Right cardiac atrium (tissue), 5 donors: ENCODE measurements at regions not wholly inside any gene's neighbourhood (a gene's known extent, or its start where the extent isn't known, plus 50 kb on each side); places are given as distances from the start of the nearest gene placed in this dataset.

ENCODE experiments used
- ATAC-seq, 2 donors: fragments of 200-7000 bp; cut with Tn5 transposase; one replicate each; pipeline versions ENCODE4 v1.8.0 to v1.9.1; 2020; ENCODE audit warnings: moderate library complexity in 2 of 2, mild to moderate bottlenecking in 1 of 2
- DNase-seq, 3 donors: peaks; one replicate each; pipeline ENCODE4 v3.0.0-alpha.2; 2020
- H3K27ac ChIP-seq: one replicate; pipeline ENCODE4 v1.5.1; 2013; ENCODE audit warnings: mild to moderate bottlenecking, low read length, control low read depth, moderate library complexity
- H3K27me3 ChIP-seq: one replicate; pipeline ENCODE4 v1.6.1; 2013; ENCODE audit not compliant: control insufficient read depth, insufficient read depth
- H3K4me1 ChIP-seq: one replicate; pipeline ENCODE4 v1.6.1; 2013; ENCODE audit warnings: low read length; ENCODE audit not compliant: control insufficient read depth, insufficient read depth
- H3K4me3 ChIP-seq: one replicate; pipeline ENCODE4 v1.5.1; 2013; ENCODE audit warnings: low read length, control low read depth
- H3K9me3 ChIP-seq: one replicate; pipeline ENCODE4 v1.6.1; 2013; ENCODE audit warnings: low read length; ENCODE audit not compliant: control insufficient read depth
- WGBS: extraction: QIAGEN DNeasy Blood & Tissue Kit; methylation state at CpG from one replicate; pipeline ENCODE4 v1.1.7; 2013; 5-methylcytosine and 5-hydroxymethylcytosine counted together
- intact Hi-C, 4 donors: fragments of 100-400 bp; cut with DNase I; formaldehyde crosslinking; loops; one replicate each; pipeline versions ENCODE4 v1.11.0 to v1.14.0; 2022 to 2023
- donor health status: healthy with polysubstance abuse.
- donor health status: DM: no; HTN: yes; CAD: no.
- donor health status: DM: no; HTN: no; CAD: no.
- donor health status: DM: no; HTN: yes; CAD: no; lungs with severe emphysema.
- donor health status: DM: yes; HTN: yes; CAD: no.

- 29% methylated on average over 1 of the region's 1 CpG for WGBS
- no peak for ATAC-seq
- no peaks in the 10 kb centered on the region for H3K27me3 ChIP-seq
- no peak overlapping the region for H3K27ac ChIP-seq
- H3K4me1 ChIP-seq = no peaks in the 10 kb centered on the region
- DNase-seq = no peak
- H3K4me3 ChIP-seq = no peak overlapping the region
- intact Hi-C loops = no loop called here
- no peaks in the 10 kb centered on the region for H3K9me3 ChIP-seq
Observed at GRCh38 chr4:58688568-58688967, 1578.4 kb upstream of the IGFBP7 start.

- Histone ChIP-seq H3K27me3 (no peaks in the 10 kb centered on the region), H3K4me3 (no peak overlapping the region), H3K27ac (no peak overlapping the region), H3K4me1 (no peaks in the 10 kb centered on the region), H3K9me3 (no peaks in the 10 kb centered on the region)
- WGBS = 79% methylated on average over 1 of the region's 1 CpG
- DNase-seq (no peak), ATAC-seq (no peak)
- intact Hi-C loops = no loop called here
Observed at GRCh38 chr4:58679886-58680285, 1569.7 kb upstream of the IGFBP7 start.

DNA sequence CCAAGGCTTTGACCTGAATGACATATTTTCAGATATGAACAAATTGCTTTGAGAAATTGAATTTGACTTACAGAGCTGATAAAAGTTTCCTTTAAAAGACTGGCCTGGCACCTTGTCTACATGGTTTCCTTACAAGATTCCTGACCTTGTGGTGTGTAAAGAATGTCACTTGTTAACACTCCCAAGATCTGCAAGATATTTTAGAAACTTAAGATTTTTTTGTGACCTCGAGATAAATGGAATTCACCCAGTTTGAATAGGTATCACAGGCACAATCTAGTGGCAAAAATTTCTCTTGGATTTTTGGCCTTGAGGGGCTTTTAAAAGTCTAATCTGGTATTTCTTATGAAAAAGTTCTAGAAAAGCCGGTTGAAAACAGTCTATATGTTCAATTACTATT lies 1568.9 kb upstream of the IGFBP7 start:
- Histone ChIP-seq H3K4me3 (no peak overlapping the region), H3K27me3 (no peaks in the 10 kb centered on the region), H3K27ac (no peak overlapping the region), H3K4me1 (no peaks in the 10 kb centered on the region), H3K9me3 (no peaks in the 10 kb centered on the region)
- DNase-seq = no peak
- ATAC-seq = no peak
- intact Hi-C loops = no loop called here
- WGBS = 73% methylated on average over 2 of the region's 2 CpGs

- no peaks in the 10 kb centered on the region for H3K9me3 ChIP-seq
- intact Hi-C loops = no loop called here
- DNase-seq (no peak), ATAC-seq (no peak)
- no peak overlapping the region for H3K27ac ChIP-seq
- H3K4me1 ChIP-seq = no peaks in the 10 kb centered on the region
- no peak overlapping the region for H3K4me3 ChIP-seq
- no peaks in the 10 kb centered on the region for H3K27me3 ChIP-seq
Observed at GRCh38 chr4:58669783-58670182, 1559.6 kb upstream of the IGFBP7 start.

DNA sequence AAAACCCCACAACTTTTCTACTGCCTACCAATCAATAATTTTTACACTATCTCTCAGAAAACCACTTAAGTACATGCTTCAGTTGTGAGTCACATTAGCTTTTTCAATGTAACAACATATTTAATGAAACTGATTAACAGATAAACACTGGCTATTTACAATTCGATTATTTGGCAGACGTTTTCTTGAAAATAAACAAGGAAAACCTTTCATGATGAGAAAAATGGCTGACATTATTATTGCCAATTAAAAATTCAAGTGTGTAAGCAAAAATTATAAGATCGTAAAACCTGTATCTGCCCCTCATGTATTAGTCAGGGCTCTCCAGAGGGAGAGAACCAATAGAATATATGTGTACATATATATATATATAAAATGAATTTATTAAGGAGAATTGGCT lies 1555.5 kb upstream of the IGFBP7 start:
- no peak for DNase-seq
- WGBS = 85% methylated on average over 3 of the region's 3 CpGs

GRCh38 chr4:58658701-58659100 lies 1548.5 kb upstream of the IGFBP7 start:
- H3K27me3 ChIP-seq = no peaks in the 10 kb centered on the region

More for the DNA sequence above, 1555.5 kb upstream of the IGFBP7 start:
- H3K27ac ChIP-seq = no peak overlapping the region
- ATAC-seq = no peak
- no peaks in the 10 kb centered on the region for H3K27me3 ChIP-seq
- intact Hi-C loops = no loop called here
- H3K9me3 ChIP-seq = no peaks in the 10 kb centered on the region
- no peak overlapping the region for H3K4me3 ChIP-seq
- H3K4me1 ChIP-seq = no peaks in the 10 kb centered on the region

DNA sequence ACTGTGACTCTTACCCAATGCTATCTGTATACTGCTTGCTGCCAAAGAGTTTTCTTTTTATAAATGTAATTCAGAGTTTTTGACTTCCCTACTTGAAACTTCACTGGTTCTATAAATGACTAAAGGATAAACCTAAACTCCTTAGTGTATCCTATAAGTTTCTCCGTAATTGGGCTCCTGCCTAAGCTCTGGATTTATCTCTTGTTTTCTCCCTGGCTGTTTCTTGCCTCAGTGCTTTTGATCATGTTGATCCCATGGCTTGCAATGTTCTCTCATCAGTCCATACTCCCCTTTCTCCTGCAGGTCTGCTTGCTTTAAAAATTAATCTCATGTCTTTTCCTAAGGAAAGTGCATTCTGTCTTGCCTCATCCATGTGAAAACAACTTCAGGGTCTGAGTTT lies 1543.1 kb upstream of the IGFBP7 start:
- no peaks in the 10 kb centered on the region for H3K4me1 ChIP-seq
- WGBS = 60% methylated on average over 1 of the region's 1 CpG
- H3K4me3 ChIP-seq = no peak overlapping the region
- ATAC-seq (no peak), DNase-seq (no peak)
- no peaks in the 10 kb centered on the region for H3K27me3 ChIP-seq
- intact Hi-C loops = no loop called here
- H3K9me3 ChIP-seq = no peaks in the 10 kb centered on the region
- no peak overlapping the region for H3K27ac ChIP-seq

More at GRCh38 chr4:58658701-58659100, 1548.5 kb upstream of the IGFBP7 start:
- no peaks in the 10 kb centered on the region for H3K9me3 ChIP-seq
- DNase-seq (no peak), ATAC-seq (no peak)
- intact Hi-C loops = no loop called here
- no peak overlapping the region for H3K27ac ChIP-seq
- no peak overlapping the region for H3K4me3 ChIP-seq
- 77% methylated on average over 2 of the region's 2 CpGs for WGBS
- no peaks in the 10 kb centered on the region for H3K4me1 ChIP-seq

- 66% methylated on average over 1 of the region's 1 CpG for WGBS
- no peak for DNase-seq
- Histone ChIP-seq H3K9me3 (no peaks in the 10 kb centered on the region), H3K4me3 (no peak overlapping the region), H3K4me1 (no peaks in the 10 kb centered on the region), H3K27me3 (no peaks in the 10 kb centered on the region), H3K27ac (no peak overlapping the region)
- no peak for ATAC-seq
- intact Hi-C loops = no loop called here
Observed at GRCh38 chr4:58649226-58649625, 1539.0 kb upstream of the IGFBP7 start.

GRCh38 chr4:58646126-58646525 lies 1535.9 kb upstream of the IGFBP7 start:
- H3K4me1 ChIP-seq = no peaks in the 10 kb centered on the region
- no peak for DNase-seq
- no peaks in the 10 kb centered on the region for H3K9me3 ChIP-seq
- ATAC-seq = no peak
- WGBS = 79% methylated on average over 3 of the region's 3 CpGs
- no peak overlapping the region for H3K27ac ChIP-seq
- H3K4me3 ChIP-seq = no peak overlapping the region
- intact Hi-C loops = no loop called here
- H3K27me3 ChIP-seq = no peaks in the 10 kb centered on the region

- Histone ChIP-seq H3K27me3 (no peaks in the 10 kb centered on the region), H3K4me1 (no peaks in the 10 kb centered on the region), H3K9me3 (no peaks in the 10 kb centered on the region), H3K27ac (no peak overlapping the region), H3K4me3 (no peak overlapping the region)
- 78% methylated on average over 3 of the region's 3 CpGs for WGBS
- ATAC-seq = no peak
- intact Hi-C loops = no loop called here
- no peak for DNase-seq
Observed at GRCh38 chr4:58644549-58644948, 1534.4 kb upstream of the IGFBP7 start.

DNA sequence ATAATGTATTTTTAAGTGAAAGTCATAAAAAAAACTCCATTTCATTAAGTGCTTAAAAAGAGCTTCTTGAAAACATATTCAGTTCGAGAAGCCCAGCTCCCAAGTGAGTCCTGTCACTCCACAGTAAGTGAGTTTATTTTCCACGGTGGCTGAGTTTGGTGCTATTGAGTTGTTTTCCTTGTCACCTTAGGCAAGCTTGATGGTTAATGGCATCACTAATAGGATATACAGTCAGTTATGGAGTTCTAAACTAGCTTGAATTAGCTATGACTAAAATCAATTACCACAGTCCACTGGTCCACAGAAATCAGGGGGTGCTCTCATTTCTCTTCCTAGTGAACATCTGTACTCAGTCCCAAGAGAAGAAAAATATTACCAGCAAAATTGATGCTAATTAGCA lies 1526.2 kb upstream of the IGFBP7 start:
- Histone ChIP-seq H3K27ac (no peak overlapping the region), H3K27me3 (no peaks in the 10 kb centered on the region), H3K4me1 (no peaks in the 10 kb centered on the region), H3K4me3 (no peak overlapping the region), H3K9me3 (no peaks in the 10 kb centered on the region)
- ATAC-seq (no peak), DNase-seq (no peak)
- intact Hi-C loops = no loop called here
- WGBS = 72% methylated on average over 2 of the region's 2 CpGs

DNA sequence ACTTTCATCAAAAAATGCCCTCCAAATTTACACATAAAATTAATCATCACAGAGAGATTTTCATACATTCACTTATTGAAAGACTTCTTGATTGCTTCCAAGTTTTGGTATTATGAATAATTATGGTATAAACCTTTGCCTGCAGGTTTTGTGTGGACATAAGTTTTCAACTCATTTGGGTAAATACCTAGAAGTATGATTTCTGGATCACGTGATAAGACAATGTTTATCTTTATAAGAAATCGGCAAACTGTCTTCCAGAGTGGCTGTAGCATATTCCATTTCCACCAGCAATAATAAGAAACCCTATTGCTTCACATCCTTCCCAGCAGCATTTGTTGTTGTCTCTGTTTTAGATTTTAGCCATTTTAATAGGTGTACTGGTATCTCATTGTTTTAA lies 1507.0 kb upstream of the IGFBP7 start:
- intact Hi-C loops = no loop called here
- Histone ChIP-seq H3K4me3 (no peak overlapping the region), H3K27ac (no peak overlapping the region), H3K4me1 (no peaks in the 10 kb centered on the region), H3K9me3 (no peaks in the 10 kb centered on the region), H3K27me3 (no peaks in the 10 kb centered on the region)
- 77% methylated on average over 2 of the region's 2 CpGs for WGBS
- DNase-seq (no peak), ATAC-seq (no peak)
